AG09319 (cell line): ENCODE measurements at regions not wholly inside any gene's neighbourhood (a gene's known extent, or its start where the extent isn't known, plus 50 kb on each side); places are given as distances from the start of the nearest gene placed in this dataset.

Experiments used
- DNase-seq: peaks from one replicate; pipeline ENCODE4 v3.0.0-alpha.2; 2010; ENCODE audit warnings: low read depth; ENCODE audit errors: extremely low read depth
- CTCF ChIP-seq: IDR thresholded peaks from 2 replicates; pipeline ENCODE4 v1.5.1; 2011; ENCODE audit warnings: low read depth, mild to moderate bottlenecking, inconsistent platforms, low read length, moderate library complexity

DNA sequence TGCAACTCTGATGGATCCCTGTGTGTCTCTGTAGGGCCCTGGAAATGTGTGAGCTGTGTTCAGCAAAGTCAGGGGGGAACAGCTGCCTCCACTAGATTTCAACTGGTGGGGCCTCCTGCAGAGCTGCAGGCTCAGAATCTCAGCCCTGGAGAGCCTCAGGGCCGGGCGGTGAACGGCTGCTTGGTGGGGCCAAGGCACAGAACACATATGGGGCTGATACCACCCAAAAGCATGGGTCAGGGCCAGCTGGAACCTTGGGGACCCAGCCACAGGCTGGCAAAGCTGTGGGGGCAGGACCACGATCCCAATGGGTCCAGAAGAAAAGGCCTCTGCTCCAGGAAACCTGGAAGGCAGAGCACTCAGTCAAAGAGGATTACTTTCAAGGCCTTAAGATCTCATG lies 878.5 kb downstream of the BCL11B start:
- no peak for TF ChIP-seq CTCF
- DNase-seq = no peak

GRCh38 chr14:98404811-98405210 lies 867.2 kb downstream of the BCL11B start:
- TF ChIP-seq CTCF = no peak

DNA sequence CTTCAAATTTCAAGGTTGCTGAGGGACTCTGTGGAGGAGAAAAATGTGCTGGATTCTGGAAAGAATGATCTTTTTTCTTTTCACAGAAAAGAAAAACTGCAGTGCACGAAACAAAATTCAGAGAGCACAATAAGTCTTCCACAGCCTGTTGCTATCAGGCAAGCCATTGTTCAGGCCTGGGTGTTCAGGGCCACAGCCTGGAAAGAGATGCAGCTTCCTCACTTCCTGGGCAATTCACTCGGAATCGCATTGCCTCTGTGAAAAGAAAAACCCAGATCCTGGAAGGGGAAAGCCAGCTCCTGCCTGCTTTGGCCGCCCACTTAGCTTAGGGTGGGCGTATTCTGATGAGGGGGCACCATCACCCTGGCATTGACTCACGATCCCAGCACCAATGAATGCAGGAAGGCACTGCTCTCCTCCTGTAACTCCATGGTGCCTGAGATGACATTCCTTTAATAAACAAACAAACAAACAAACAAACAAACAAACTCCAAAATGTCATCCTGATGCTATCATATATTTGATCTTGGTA lies 863.9 kb downstream of the BCL11B start:
- DNase-seq = no peak
- no peak for TF ChIP-seq CTCF

More at GRCh38 chr14:98404811-98405210, 867.2 kb downstream of the BCL11B start:
- no peak for DNase-seq

GRCh38 chr14:98408713-98409112 lies 863.3 kb downstream of the BCL11B start:
- TF ChIP-seq CTCF = no peak
- DNase-seq = no peak

GRCh38 chr14:98411154-98411553 lies 860.8 kb downstream of the BCL11B start:
- no peak for TF ChIP-seq CTCF
- no peak for DNase-seq

GRCh38 chr14:98412431-98412830 lies 859.6 kb downstream of the BCL11B start:
- no peak for DNase-seq
- TF ChIP-seq CTCF = no peak

- no peak for TF ChIP-seq CTCF
- DNase-seq = no peak
These were observed 856.2 kb downstream of the BCL11B start for GRCh38 chr14:98415766-98416165.
